Subcutaneous abdominal adipose tissue (tissue), 5 donors: ENCODE measurements at regions not wholly inside any gene's neighbourhood (a gene's known extent, or its start where the extent isn't known, plus 50 kb on each side); places are given as distances from the start of the nearest gene placed in this dataset.

ENCODE experiments used
- H3K27ac ChIP-seq: one replicate; pipeline ENCODE4 v1.7.0; 2013; ENCODE audit warnings: low read depth, mild to moderate bottlenecking, inconsistent platforms, low read length, moderate library complexity
- H3K27me3 ChIP-seq, 5 donors: one replicate each; pipeline ENCODE4 v1.7.0; 2013; ENCODE audit warnings: low read length in 5 of 5, inconsistent platforms in 1 of 5; ENCODE audit not compliant: control insufficient read depth in 5 of 5, insufficient read depth in 4 of 5
- H3K36me3 ChIP-seq, 5 donors: one replicate each; pipeline ENCODE4 v1.7.0; 2013; ENCODE audit warnings: low read length in 5 of 5; ENCODE audit not compliant: control insufficient read depth in 5 of 5, insufficient read depth in 5 of 5
- H3K4me1 ChIP-seq, 5 donors: one replicate each; pipeline ENCODE4 v1.7.0; 2013; ENCODE audit warnings: low read length in 5 of 5, mild to moderate bottlenecking in 3 of 5, moderate library complexity in 1 of 5; ENCODE audit not compliant: control insufficient read depth in 5 of 5, insufficient read depth in 5 of 5
- H3K4me3 ChIP-seq, 5 donors: one replicate each; pipeline ENCODE4 v1.7.0; 2013; ENCODE audit warnings: low read length in 5 of 5, low read depth in 1 of 5
- H3K9ac ChIP-seq, 5 donors: one replicate each; pipeline ENCODE4 v1.7.0; 2013; ENCODE audit warnings: low read length in 5 of 5, mild to moderate bottlenecking in 4 of 5, moderate library complexity in 3 of 5
- H3K9me3 ChIP-seq, 5 donors: one replicate each; pipeline ENCODE4 v1.7.0; 2013; ENCODE audit warnings: low read length in 5 of 5; ENCODE audit not compliant: control insufficient read depth in 5 of 5
- donor health status: healthy.
- donor health status: healthy.
- donor health status: healthy.
- donor health status: healthy.
- donor health status: healthy.

- no peak overlapping the region for H3K9ac ChIP-seq
- no peaks in the 10 kb centered on the region for H3K36me3 ChIP-seq
- no peak overlapping the region for H3K4me3 ChIP-seq
- peaks cover 0 to 8% (median 5%) of the 10 kb centered on the region in 5 donors for H3K4me1 ChIP-seq
- no peaks in the 10 kb centered on the region for H3K27me3 ChIP-seq
- H3K9me3 ChIP-seq: no peaks in the 10 kb centered on the region
- H3K27ac ChIP-seq: no peak overlapping the region
Observed at GRCh38 chr2:176959614-176960013, 253.0 kb upstream of the HNRNPA3 start.

- Histone ChIP-seq H3K36me3 (no peaks in the 10 kb centered on the region), H3K9me3 (no peaks in the 10 kb centered on the region), H3K27ac (no peak overlapping the region), H3K4me3 (no peak overlapping the region), H3K27me3 (no peaks in the 10 kb centered on the region), H3K4me1 (peaks cover 0 to 8% (median 5%) of the 10 kb centered on the region in 5 donors), H3K9ac (no peak overlapping the region)
Observed at GRCh38 chr2:176960061-176960460, 252.5 kb upstream of the HNRNPA3 start.

GRCh38 chr2:176960736-176961520 is 251.7 kb upstream of the HNRNPA3 start:
- no peaks in the 10 kb centered on the region for H3K27me3 ChIP-seq
- H3K9ac ChIP-seq: no peak overlapping the region
- no peak overlapping the region for H3K4me3 ChIP-seq
- no peaks in the 10 kb centered on the region for H3K9me3 ChIP-seq
- H3K36me3 ChIP-seq: no peaks in the 10 kb centered on the region
- no peak overlapping the region for H3K27ac ChIP-seq
- peaks cover 0 to 8% (median 5%) of the 10 kb centered on the region in 5 donors for H3K4me1 ChIP-seq

- H3K4me3 ChIP-seq: no peak overlapping the region
- H3K27ac ChIP-seq: no peak overlapping the region
- no peaks in the 10 kb centered on the region for H3K9me3 ChIP-seq
- H3K9ac ChIP-seq: no peak overlapping the region
- H3K36me3 ChIP-seq: no peaks in the 10 kb centered on the region
- no peaks in the 10 kb centered on the region for H3K27me3 ChIP-seq
- peaks cover 0 to 8% (median 5%) of the 10 kb centered on the region in 5 donors for H3K4me1 ChIP-seq
Observed at GRCh38 chr2:176961775-176962619, 250.6 kb upstream of the HNRNPA3 start.

GRCh38 chr2:176963568-176964287 is 248.9 kb upstream of the HNRNPA3 start:
- Histone ChIP-seq H3K4me1 (peaks cover 0 to 8% (median 5%) of the 10 kb centered on the region in 5 donors), H3K36me3 (no peaks in the 10 kb centered on the region), H3K9ac (no peak overlapping the region), H3K4me3 (no peak overlapping the region), H3K9me3 (no peaks in the 10 kb centered on the region), H3K27me3 (no peaks in the 10 kb centered on the region), H3K27ac (no peak overlapping the region)

GRCh38 chr2:176967911-176968450 is 244.6 kb upstream of the HNRNPA3 start:
- Histone ChIP-seq H3K36me3 (no peaks in the 10 kb centered on the region), H3K9me3 (no peaks in the 10 kb centered on the region), H3K27me3 (no peaks in the 10 kb centered on the region), H3K4me3 (no peak overlapping the region), H3K27ac (no peak overlapping the region), H3K9ac (no peak overlapping the region), H3K4me1 (no peaks in the 10 kb centered on the region)

- H3K4me3 ChIP-seq: no peak overlapping the region
- no peaks in the 10 kb centered on the region for H3K4me1 ChIP-seq
Observed at GRCh38 chr2:176969642-176970359, 242.8 kb upstream of the HNRNPA3 start.

GRCh38 chr2:176976736-176977685 is 235.6 kb upstream of the HNRNPA3 start:
- Histone ChIP-seq H3K4me1 (peaks cover 0 to 5% (median 4%) of the 10 kb centered on the region in 5 donors), H3K36me3 (no peaks in the 10 kb centered on the region), H3K9me3 (no peaks in the 10 kb centered on the region), H3K4me3 (no peak overlapping the region), H3K9ac (no peak overlapping the region), H3K27me3 (no peaks in the 10 kb centered on the region), H3K27ac (no peak overlapping the region)

More at GRCh38 chr2:176969642-176970359, 242.8 kb upstream of the HNRNPA3 start:
- Histone ChIP-seq H3K9ac (no peak overlapping the region), H3K36me3 (no peaks in the 10 kb centered on the region), H3K27ac (no peak overlapping the region), H3K27me3 (no peaks in the 10 kb centered on the region), H3K9me3 (no peaks in the 10 kb centered on the region)
